LNCAP (cell line): ENCODE measurements at regions not wholly inside any gene's neighbourhood (a gene's known extent, or its start where the extent isn't known, plus 50 kb on each side); places are given as distances from the start of the nearest gene placed in this dataset.

ENCODE experiments used
- TF ChIP-seq, protein P1 (sequence below): fragments of 450-650 bp; IDR thresholded peaks from 2 replicates; pipeline ENCODE4 v1.5.1; 2017; ENCODE audit warnings: mild to moderate bottlenecking

DNA sequence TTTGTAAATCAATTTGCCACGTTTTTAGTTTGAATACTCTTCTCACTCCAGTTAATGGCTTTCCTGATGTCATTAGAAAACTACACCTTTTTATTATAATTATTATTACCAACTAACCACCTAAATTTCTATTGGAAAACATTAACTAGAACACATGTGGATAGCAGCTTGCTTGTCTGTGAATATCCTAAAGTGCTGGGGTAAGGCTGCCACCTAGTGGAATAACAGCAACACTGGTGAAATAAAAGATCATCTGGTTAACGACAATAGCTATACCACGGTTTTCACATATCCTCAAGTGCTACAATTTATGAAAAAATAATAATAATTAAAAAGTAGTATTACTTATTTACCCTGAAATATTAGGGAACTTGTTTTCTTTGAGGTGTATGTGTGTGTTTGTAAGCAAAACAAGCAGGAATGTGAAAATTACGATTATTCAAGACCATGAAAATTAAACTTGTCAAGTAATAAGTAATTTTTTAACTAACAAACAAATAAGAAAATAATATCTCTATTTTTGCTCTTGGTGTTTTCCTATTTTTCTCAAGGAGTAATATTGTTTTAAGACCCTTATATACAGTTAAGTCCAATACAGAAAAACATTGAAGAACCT, 130.1 kb upstream of the TECRL start:
- TF ChIP-seq, protein P1, sequence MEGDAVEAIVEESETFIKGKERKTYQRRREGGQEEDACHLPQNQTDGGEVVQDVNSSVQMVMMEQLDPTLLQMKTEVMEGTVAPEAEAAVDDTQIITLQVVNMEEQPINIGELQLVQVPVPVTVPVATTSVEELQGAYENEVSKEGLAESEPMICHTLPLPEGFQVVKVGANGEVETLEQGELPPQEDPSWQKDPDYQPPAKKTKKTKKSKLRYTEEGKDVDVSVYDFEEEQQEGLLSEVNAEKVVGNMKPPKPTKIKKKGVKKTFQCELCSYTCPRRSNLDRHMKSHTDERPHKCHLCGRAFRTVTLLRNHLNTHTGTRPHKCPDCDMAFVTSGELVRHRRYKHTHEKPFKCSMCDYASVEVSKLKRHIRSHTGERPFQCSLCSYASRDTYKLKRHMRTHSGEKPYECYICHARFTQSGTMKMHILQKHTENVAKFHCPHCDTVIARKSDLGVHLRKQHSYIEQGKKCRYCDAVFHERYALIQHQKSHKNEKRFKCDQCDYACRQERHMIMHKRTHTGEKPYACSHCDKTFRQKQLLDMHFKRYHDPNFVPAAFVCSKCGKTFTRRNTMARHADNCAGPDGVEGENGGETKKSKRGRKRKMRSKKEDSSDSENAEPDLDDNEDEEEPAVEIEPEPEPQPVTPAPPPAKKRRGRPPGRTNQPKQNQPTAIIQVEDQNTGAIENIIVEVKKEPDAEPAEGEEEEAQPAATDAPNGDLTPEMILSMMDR: peak; percentile 77

DNA sequence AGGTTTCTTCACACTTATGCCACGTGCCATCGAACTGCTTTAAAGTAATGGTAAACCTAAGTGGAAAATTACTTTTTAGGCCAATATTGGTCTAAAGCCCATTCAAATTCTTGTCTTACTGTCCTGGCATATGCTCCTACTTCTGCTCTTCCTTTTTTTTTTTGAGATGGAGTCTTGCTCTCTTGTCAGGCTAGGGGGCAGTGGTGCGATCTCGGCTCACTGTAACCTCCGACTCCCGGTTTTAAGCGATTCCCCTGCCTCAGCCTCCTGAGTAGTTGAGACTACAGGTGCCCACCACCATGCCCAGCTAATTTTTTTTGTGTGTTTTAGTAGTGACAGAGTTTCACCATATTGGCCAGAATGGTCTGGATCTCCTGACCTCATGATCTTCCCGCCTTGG, 129.0 kb upstream of the TECRL start:
- TF ChIP-seq, protein P1: peak; percentile 34; the same call in 1 of the 2 replicates

DNA sequence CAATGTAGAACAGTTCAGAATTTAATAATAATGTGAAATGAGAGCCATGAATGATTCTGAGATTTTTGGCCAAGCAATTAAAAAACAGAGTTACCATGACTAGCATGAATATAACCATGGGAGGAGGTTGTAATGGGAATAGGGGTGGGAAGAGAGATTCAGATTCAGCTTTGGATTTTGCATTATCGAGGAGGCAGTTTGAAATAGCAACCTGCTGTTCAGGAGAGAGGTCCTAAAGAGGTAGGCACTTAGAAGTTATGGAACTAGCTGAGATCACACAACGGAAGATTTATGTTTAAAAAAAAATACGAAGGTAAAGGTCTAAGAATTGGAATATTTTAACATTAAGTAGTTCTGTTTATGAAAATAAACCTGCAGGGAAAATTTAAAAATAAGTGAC, 124.4 kb upstream of the TECRL start:
- TF ChIP-seq, protein P1: no peak

DNA sequence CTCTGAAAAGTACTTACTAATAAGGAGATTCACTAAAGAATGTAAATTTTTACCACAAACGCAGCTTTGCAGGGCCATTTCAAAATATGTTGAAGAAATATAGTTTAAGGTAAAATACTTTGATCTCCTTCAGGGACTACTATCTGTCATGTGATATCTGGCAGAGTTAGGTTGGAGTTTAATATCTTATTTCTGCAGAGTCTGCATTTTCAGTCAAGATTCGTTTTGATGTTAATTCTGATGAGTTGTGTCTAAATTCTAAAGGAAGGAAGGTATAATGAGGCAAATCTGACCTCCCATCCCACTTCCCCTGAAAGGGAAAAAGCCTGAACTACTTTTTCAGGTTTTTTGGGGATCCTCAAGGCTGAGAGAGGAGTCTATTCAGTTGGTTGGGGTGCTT, 123.9 kb upstream of the TECRL start:
- TF ChIP-seq, protein P1: no peak

DNA sequence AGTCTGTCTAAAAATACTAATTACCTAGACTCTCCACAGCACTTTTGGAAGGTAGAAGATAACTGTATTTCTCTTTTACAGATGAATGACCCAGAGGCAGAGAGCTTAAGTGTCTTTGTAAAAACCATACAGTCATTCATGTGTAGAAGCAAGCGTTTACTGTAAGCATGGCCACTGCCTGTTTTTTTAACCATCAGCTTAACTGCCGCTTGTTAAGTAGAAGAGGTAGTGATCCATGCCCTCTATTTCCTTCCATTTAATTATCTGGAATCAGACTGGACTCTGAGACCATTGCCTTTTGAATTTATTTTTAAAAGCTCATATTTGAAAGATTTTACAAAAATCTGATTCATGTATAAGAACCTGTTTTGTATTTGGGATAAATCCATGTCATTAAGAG, 111.2 kb upstream of the TECRL start:
- TF ChIP-seq, protein P1: no peak

DNA sequence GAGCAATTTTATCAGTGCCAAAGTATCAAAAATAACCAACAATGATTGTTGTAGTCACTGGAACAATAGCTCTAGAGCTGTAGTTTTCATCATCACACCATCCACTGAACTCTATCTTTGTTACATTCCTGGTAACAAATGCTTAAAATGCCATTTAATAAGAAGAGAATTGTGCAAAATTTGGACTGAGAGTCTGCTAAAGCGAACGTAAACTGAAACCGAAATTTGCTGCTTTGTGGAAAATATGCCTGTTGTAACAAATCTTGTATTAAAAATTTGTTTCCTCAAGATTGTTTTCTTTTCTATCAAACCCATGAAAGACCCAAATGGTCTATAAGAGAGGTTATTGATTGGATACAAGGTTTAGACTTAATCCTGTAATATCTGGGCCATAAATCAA, 109.3 kb upstream of the TECRL start:
- TF ChIP-seq, protein P1: no peak

DNA sequence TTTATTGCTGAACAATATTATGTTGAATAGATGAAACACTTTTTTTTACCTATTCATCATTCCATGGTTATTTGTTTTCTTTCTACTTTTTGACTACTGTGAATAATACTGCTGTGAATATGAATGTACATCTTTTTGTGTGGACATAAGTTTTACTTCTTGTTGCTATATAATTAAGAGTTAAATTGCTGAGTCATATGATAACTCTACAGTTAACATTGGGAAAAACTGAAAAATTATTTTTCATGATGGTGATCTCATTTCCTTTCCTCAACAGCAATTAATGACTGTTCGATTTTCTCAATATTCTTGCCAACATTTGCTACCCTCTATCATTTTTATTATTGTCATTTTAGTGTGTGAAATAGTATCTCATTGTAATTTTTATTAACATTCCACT, 106.9 kb upstream of the TECRL start:
- TF ChIP-seq, protein P1: no peak

DNA sequence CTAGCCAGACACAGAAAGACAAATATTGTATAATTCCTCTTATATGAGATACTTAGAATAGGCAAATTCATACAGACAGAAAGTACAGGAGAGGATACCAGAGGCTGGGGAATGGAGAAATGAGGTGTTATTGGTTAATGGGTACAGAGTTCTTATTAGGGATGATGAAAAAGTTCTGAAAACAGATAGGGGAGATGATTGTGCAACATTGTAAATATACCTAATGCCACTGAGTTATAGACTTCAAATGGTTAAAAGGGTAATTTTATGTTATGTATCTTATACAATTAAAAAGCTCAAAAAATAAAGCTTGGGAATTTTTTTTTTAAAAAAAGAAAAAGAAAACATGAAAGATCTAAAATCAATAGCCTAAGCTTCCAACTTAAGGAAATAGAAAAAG, 98.8 kb upstream of the TECRL start:
- TF ChIP-seq, protein P1: no peak
